ENCODE measurements at regions not wholly inside any gene's neighbourhood (a gene's known extent, or its start where the extent isn't known, plus 50 kb on each side); places are given as distances from the start of the nearest gene placed in this dataset.

GRCh38 chr3:4907050-4907449 is 72.2 kb upstream of the BHLHE40 start:
- Histone ChIP-seq H4K5ac (ENCODE audit: insufficient read length, low read depth, low read length) (no peak overlapping the region), H3K27me3 (ENCODE audit: insufficient read depth, low read length) (no peaks in the 10 kb centered on the region), H4K20me1 (ENCODE audit: control insufficient read depth, insufficient read depth, insufficient read length) (no peaks in the 10 kb centered on the region), H3K27ac (ENCODE audit: insufficient read length, low read depth, low read length) (no peak overlapping the region), H3K9me3 (ENCODE audit: control insufficient read depth, low read depth, low read length) (no peaks in the 10 kb centered on the region), H3K14ac (ENCODE audit: insufficient read depth, low read length) (no peak overlapping the region), H3K23ac (ENCODE audit: insufficient read length, low read depth, low read length) (no peak overlapping the region), H3K79me1 (ENCODE audit: insufficient read depth, low read depth, low read length, poor library complexity, severe bottlenecking) (no peaks in the 10 kb centered on the region), H3K23me2 (ENCODE audit: insufficient read length, low read depth, low read length, poor library complexity, severe bottlenecking) (no peaks in the 10 kb centered on the region), H2BK15ac (ENCODE audit: low read depth, low read length) (no peak overlapping the region), H3K4me2 (ENCODE audit: insufficient read depth, insufficient read length, low read length) (no peak overlapping the region), H3K4me1 (ENCODE audit: insufficient read depth, low read length) (no peaks in the 10 kb centered on the region), H2BK20ac (ENCODE audit: low read depth, low read length, poor library complexity, severe bottlenecking) (no peak overlapping the region), H3K9ac (ENCODE audit: extremely low read depth, insufficient read length, low read length) (no peak overlapping the region), H3K4ac (ENCODE audit: low read depth, low read length) (no peak overlapping the region), H2AK5ac (ENCODE audit: insufficient read length, low read length) (no peak overlapping the region), H2BK12ac (ENCODE audit: insufficient read length, low read depth, low read length) (no peak overlapping the region), H4K8ac (replicated peaks; ENCODE audit: insufficient read length, low read depth, low read length) (no peak overlapping the region), H3K18ac (ENCODE audit: insufficient read length, low read depth, low read length) (no peak overlapping the region), H4K91ac (ENCODE audit: insufficient read length, low read depth, low read length) (no peak overlapping the region), H2AFZ (ENCODE audit: low read length) (no peak overlapping the region), H3K79me2 (ENCODE audit: insufficient read depth, low read length) (no peaks in the 10 kb centered on the region), H3K56ac (ENCODE audit: insufficient read length, low read depth, low read length) (no peak overlapping the region), H2BK120ac (ENCODE audit: low read depth, low read length, poor library complexity, severe bottlenecking) (no peak overlapping the region), H3T11ph (ENCODE audit: low read length) (no peak overlapping the region), H2BK5ac (ENCODE audit: insufficient read length, low read length) (no peak overlapping the region)
- H3K9me3 Mint-ChIP-seq = no peaks in the 10 kb centered on the region
- no peak overlapping the region for H3K27ac Mint-ChIP-seq
- no peaks in the 10 kb centered on the region; the same call in 1 of the 2 replicates for H3K27me3 Mint-ChIP-seq (ENCODE audit: low read depth)
- TF ChIP-seq CTCF (conservative IDR thresholded peaks at IDR 0.05) = no peak
- H3K4me1 Mint-ChIP-seq = peaks cover 18 to 20% of the 10 kb centered on the region in 2 experiments
- WGBS (ENCODE audit: extremely low coverage, insufficient read length, low lambda C conversion rate) = no CpG with 5 or more reads among the region's 1 CpG
- DNase-seq = no peak
- H3K36me3 Mint-ChIP-seq (ENCODE audit: insufficient read depth in 1 of 3, low read depth in 3 of 3) = no peaks in the 10 kb centered on the region
- H3K4me3 Mint-ChIP-seq = no peak overlapping the region
